PC-3 (cell line): ENCODE measurements at regions not wholly inside any gene's neighbourhood (a gene's known extent, or its start where the extent isn't known, plus 50 kb on each side); places are given as distances from the start of the nearest gene placed in this dataset.

Source experiments
- ATAC-seq: fragments of 200-7000 bp; cut with Tn5 transposase; 2 replicates; pipeline ENCODE4 v1.9.1; 2020; ENCODE audit warnings: mild to moderate bottlenecking, moderate library complexity
- BruUV-seq: library from RNA; stranded (reverse); fragments of 400-500 nt; replicated peaks from 2 replicates; lab custom pipeline; 2021; lab: Mats Ljungman, UMichigan
- CTCF ChIA-PET: fragments of 300-600 bp; sonication (Branson Sonifier 250); formaldehyde crosslinking; loops from one replicate; lab custom pipeline; 2022; ENCODE audit warnings: antibody characterized with exemption; lab: Charles Lee
- POLR2A ChIA-PET: fragments of 300-600 bp; sonication (Branson Sonifier 250); formaldehyde crosslinking; loops from one replicate; lab custom pipeline; 2022; ENCODE audit warnings: antibody characterized with exemption; ENCODE audit not compliant: unreplicated experiment; lab: Charles Lee
- DNase-seq: peaks from one replicate; pipeline ENCODE4 v3.0.0-alpha.2; 2015
- H2AFZ ChIP-seq: fragments of 300-600 bp; sonication (generic); 2 replicates; pipeline ENCODE4 v1.6.0; 2016; ENCODE audit warnings: antibody characterized with exemption, low read length
- H3F3A ChIP-seq: fragments of 300-600 bp; sonication (generic); one replicate; pipeline ENCODE4 v1.6.0; 2017; ENCODE audit warnings: antibody characterized with exemption, low read length, control low read depth, mild to moderate bottlenecking; ENCODE audit not compliant: unreplicated experiment
- H3K27ac ChIP-seq: fragments of 300-600 bp; sonication (generic); 2 replicates; pipeline ENCODE4 v1.5.1; 2016; ENCODE audit warnings: mild to moderate bottlenecking, low read length
- H3K27me3 ChIP-seq: fragments of 300-600 bp; sonication (generic); 2 replicates; pipeline ENCODE4 v1.6.1; 2016; ENCODE audit warnings: low read length, mixed read lengths
- H3K36me3 ChIP-seq: fragments of 300-600 bp; sonication (generic); 2 replicates; pipeline ENCODE4 v1.6.1; 2016; ENCODE audit warnings: low read depth, mixed run types, low read length, mixed read lengths
- H3K4me1 ChIP-seq: fragments of 300-600 bp; sonication (generic); 2 replicates; pipeline ENCODE4 v1.5.1; 2016; ENCODE audit warnings: low read length; ENCODE audit not compliant: insufficient read depth
- H3K4me2 ChIP-seq: fragments of 300-600 bp; sonication (generic); 2 replicates; pipeline ENCODE4 v1.6.0; 2016; ENCODE audit warnings: low read length
- H3K4me3 ChIP-seq: fragments of 300-600 bp; sonication (generic); 2 replicates; pipeline ENCODE4 v1.5.1; 2016; ENCODE audit warnings: mild to moderate bottlenecking, low read length, mixed read lengths
- H3K79me2 ChIP-seq: fragments of 300-600 bp; sonication (generic); 2 replicates; pipeline ENCODE4 v1.6.1; 2017; ENCODE audit warnings: low read length, mixed read lengths
- H3K9ac ChIP-seq: fragments of 300-600 bp; sonication (generic); 2 replicates; pipeline ENCODE4 v1.6.0; 2016; ENCODE audit warnings: mild to moderate bottlenecking, low read length
- H3K9me2 ChIP-seq: fragments of 300-600 bp; sonication (generic); replicated peaks from 2 replicates; pipeline ENCODE4 v1.6.1; 2016; ENCODE audit warnings: mixed run types, low read length, mixed read lengths
- H3K9me3 ChIP-seq: fragments of 300-600 bp; sonication (generic); 2 replicates; pipeline ENCODE4 v1.6.1; 2016; ENCODE audit warnings: low read length, mixed read lengths
- H4K20me1 ChIP-seq: fragments of 300-600 bp; sonication (generic); 2 replicates; pipeline ENCODE4 v1.6.1; 2016; ENCODE audit warnings: low read length, mixed read lengths
- CTCF ChIP-seq: fragments of 300-600 bp; sonication (generic); conservative IDR thresholded peaks from 2 replicates; pipeline ENCODE4 v1.5.1; 2017; ENCODE audit warnings: antibody characterized with exemption, low read depth, mild to moderate bottlenecking, low read length
- EZH2 ChIP-seq: fragments of 300-600 bp; sonication (generic); IDR thresholded peaks from one replicate; pipeline ENCODE4 v1.6.1; 2017; ENCODE audit warnings: antibody characterized with exemption, mild to moderate bottlenecking, low read length; ENCODE audit not compliant: unreplicated experiment
- EZH2phosphoT487 ChIP-seq: fragments of 300-600 bp; sonication (generic); IDR thresholded peaks from 2 replicates; pipeline ENCODE4 v1.6.1; 2018; ENCODE audit warnings: mild to moderate bottlenecking, antibody characterized with exemption, low read length, borderline replicate concordance
- intact Hi-C: fragments of 100-400 bp; cut with micrococcal nuclease; formaldehyde crosslinking; loops from 2 replicates; pipeline ENCODE4 v1.9.0; 2023

GRCh38 chr10:113495553-113495952, 57.3 kb upstream of the HABP2 start:
- intact Hi-C loops, result no loop called here

GRCh38 chr10:113496111-113497109, 56.4 kb upstream of the HABP2 start:
- H3K9me2 ChIP-seq, result no peaks in the 10 kb centered on the region
- ATAC-seq, result no peak
- H3K4me2 ChIP-seq, result no peak overlapping the region
- no peak overlapping the region for H3K27ac ChIP-seq
- TF ChIP-seq EZH2phosphoT487 (no peak), CTCF (no peak), EZH2 (no peak)
- H3K79me2 ChIP-seq, result no peaks in the 10 kb centered on the region
- H3K36me3 ChIP-seq, result no peaks in the 10 kb centered on the region
- no peaks in the 10 kb centered on the region for H3F3A ChIP-seq
- BruUV-seq, result no TSS peak
- no peak overlapping the region for H3K9ac ChIP-seq
- no peaks in the 10 kb centered on the region for H3K9me3 ChIP-seq
- H2AFZ ChIP-seq, result no peak overlapping the region
- peaks cover 26% of the 10 kb centered on the region for H3K4me1 ChIP-seq
- H4K20me1 ChIP-seq, result no peaks in the 10 kb centered on the region
- ChIA-PET CTCF (no interaction called here), POLR2A (no interaction called here)
- no peak for DNase-seq
- intact Hi-C loops, result no loop called here
- no peak overlapping the region for H3K4me3 ChIP-seq
- no peaks in the 10 kb centered on the region for H3K27me3 ChIP-seq

More at GRCh38 chr10:113495553-113495952, 57.3 kb upstream of the HABP2 start:
- Histone ChIP-seq H3K4me2 (no peak overlapping the region), H3K9me3 (no peaks in the 10 kb centered on the region), H3K79me2 (no peaks in the 10 kb centered on the region), H3K9me2 (no peaks in the 10 kb centered on the region), H3K27me3 (no peaks in the 10 kb centered on the region), H3K27ac (no peak overlapping the region), H3F3A (no peaks in the 10 kb centered on the region), H3K4me1 (peaks cover 26% of the 10 kb centered on the region), H3K9ac (no peak overlapping the region), H3K36me3 (no peaks in the 10 kb centered on the region), H2AFZ (no peak overlapping the region), H4K20me1 (no peaks in the 10 kb centered on the region), H3K4me3 (no peak overlapping the region)
- TF ChIP-seq EZH2phosphoT487 (no peak), EZH2 (no peak), CTCF (no peak)
- BruUV-seq, result no TSS peak
- no peak for ATAC-seq
- ChIA-PET POLR2A (no interaction called here), CTCF (no interaction called here)
- no peak for DNase-seq

- BruUV-seq, result no TSS peak
- H3K36me3 ChIP-seq, result no peaks in the 10 kb centered on the region
- no peaks in the 10 kb centered on the region for H3K27me3 ChIP-seq
- no peaks in the 10 kb centered on the region for H4K20me1 ChIP-seq
- ChIA-PET POLR2A (no interaction called here), CTCF (no interaction called here)
- H3K9me2 ChIP-seq, result no peaks in the 10 kb centered on the region
- H2AFZ ChIP-seq, result no peak overlapping the region
- H3K4me2 ChIP-seq, result no peak overlapping the region
- intact Hi-C loops, result no loop called here
- H3K79me2 ChIP-seq, result no peaks in the 10 kb centered on the region
- no peaks in the 10 kb centered on the region for H3F3A ChIP-seq
- H3K9ac ChIP-seq, result no peak overlapping the region
- peaks cover 26% of the 10 kb centered on the region for H3K4me1 ChIP-seq
- H3K4me3 ChIP-seq, result no peak overlapping the region
- DNase-seq, result no peak
- H3K27ac ChIP-seq, result no peak overlapping the region
- no peaks in the 10 kb centered on the region for H3K9me3 ChIP-seq
- ATAC-seq, result no peak
- TF ChIP-seq EZH2 (no peak), EZH2phosphoT487 (no peak), CTCF (no peak)
These were observed 55.7 kb upstream of the HABP2 start for GRCh38 chr10:113497198-113497597.
